ENCODE measurements at regions not wholly inside any gene's neighbourhood (a gene's known extent, or its start where the extent isn't known, plus 50 kb on each side); places are given as distances from the start of the nearest gene placed in this dataset.

GRCh38 chr3:95037927-95038326 lies 975.1 kb downstream of the NSUN3 start:
- no peak for DNase-seq (ENCODE audit: low read depth in 1 of 2, low spot score in 1 of 2)
- no peak overlapping the region for H3K4me3 ChIP-seq
- H3K4me1 ChIP-seq (ENCODE audit: low read depth), result no peaks in the 10 kb centered on the region
- H3K36me3 ChIP-seq, result no peaks in the 10 kb centered on the region
- no peaks in the 10 kb centered on the region for H3K9me3 ChIP-seq (ENCODE audit: low read depth)
- TF ChIP-seq CTCF (IDR thresholded peaks at IDR 0.05; ENCODE audit: low read depth, low read length), result no peak
- H3K27me3 ChIP-seq, result no peaks in the 10 kb centered on the region
- H3K27ac ChIP-seq, result no peak overlapping the region

GRCh38 chr3:95044101-95044500 lies 981.2 kb downstream of the NSUN3 start:
- Histone ChIP-seq H3K4me1 (ENCODE audit: low read depth) (peaks cover 5% of the 10 kb centered on the region), H3K27me3 (no peaks in the 10 kb centered on the region), H3K4me3 (no peak overlapping the region), H3K36me3 (no peaks in the 10 kb centered on the region), H3K27ac (no peak overlapping the region), H3K9me3 (ENCODE audit: low read depth) (no peaks in the 10 kb centered on the region)
- no peak for DNase-seq (ENCODE audit: low read depth in 1 of 2, low spot score in 1 of 2)
- no peak for TF ChIP-seq CTCF (IDR thresholded peaks at IDR 0.05; ENCODE audit: low read depth, low read length)

DNA sequence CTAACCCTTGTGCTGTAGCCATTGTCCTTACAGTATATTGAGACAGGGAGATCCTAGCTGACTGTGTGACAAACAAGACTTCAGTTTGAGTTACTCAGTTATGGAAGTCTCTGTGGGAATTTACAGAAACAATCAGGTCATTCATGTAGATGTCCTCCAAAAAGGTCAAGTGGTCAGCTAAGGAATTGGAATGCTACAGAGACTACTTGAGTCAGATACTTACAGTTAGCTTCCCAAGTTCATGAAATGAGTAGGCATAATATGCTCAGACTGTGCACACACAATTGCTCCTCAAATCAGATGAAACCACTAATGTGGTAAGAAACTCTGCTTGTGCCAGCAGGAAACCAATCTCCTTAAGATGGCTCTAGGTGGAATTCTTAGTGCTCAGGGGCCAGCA lies 985.7 kb downstream of the NSUN3 start:
- Histone ChIP-seq H3K9me3 (ENCODE audit: low read depth) (no peaks in the 10 kb centered on the region), H3K4me3 (no peak overlapping the region), H3K27ac (no peak overlapping the region), H3K4me1 (ENCODE audit: low read depth) (peaks cover 5% of the 10 kb centered on the region), H3K27me3 (no peaks in the 10 kb centered on the region), H3K36me3 (no peaks in the 10 kb centered on the region)
- no peak for TF ChIP-seq CTCF (IDR thresholded peaks at IDR 0.05; ENCODE audit: low read depth, low read length)
- peak in 1 of 2 donors; percentile 26 for DNase-seq (ENCODE audit: low read depth in 1 of 2, low spot score in 1 of 2)

DNA sequence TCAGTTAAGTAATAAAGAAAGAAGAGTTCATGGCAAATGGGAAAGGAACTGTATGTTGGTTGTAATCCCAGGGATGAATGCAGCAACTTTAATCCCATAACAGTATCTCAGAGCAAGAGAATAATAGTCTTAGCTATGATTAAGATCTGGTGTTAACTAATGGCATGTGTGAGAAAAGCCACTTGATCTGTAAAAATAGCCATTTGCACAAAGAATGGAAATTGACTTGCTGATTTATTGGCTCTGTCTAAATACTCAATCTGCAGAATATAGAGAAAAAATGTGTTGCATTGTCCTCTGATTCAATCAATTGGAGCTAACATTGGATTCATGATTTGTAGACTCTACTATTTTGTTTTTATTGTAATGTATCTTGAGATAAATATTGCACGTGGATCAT lies 987.0 kb downstream of the NSUN3 start:
- no peak overlapping the region for H3K27ac ChIP-seq
- H3K4me3 ChIP-seq, result no peak overlapping the region
- H3K9me3 ChIP-seq (ENCODE audit: low read depth), result no peaks in the 10 kb centered on the region
- no peaks in the 10 kb centered on the region for H3K36me3 ChIP-seq
- no peak for TF ChIP-seq CTCF (IDR thresholded peaks at IDR 0.05; ENCODE audit: low read depth, low read length)
- DNase-seq (ENCODE audit: low read depth in 1 of 2, low spot score in 1 of 2), result no peak
- peaks cover 5% of the 10 kb centered on the region for H3K4me1 ChIP-seq (ENCODE audit: low read depth)
- no peaks in the 10 kb centered on the region for H3K27me3 ChIP-seq

- Histone ChIP-seq H3K9me3 (ENCODE audit: low read depth) (no peaks in the 10 kb centered on the region), H3K4me1 (ENCODE audit: low read depth) (peaks cover 7% of the 10 kb centered on the region), H3K27me3 (no peaks in the 10 kb centered on the region), H3K27ac (no peak overlapping the region), H3K4me3 (no peak overlapping the region), H3K36me3 (no peaks in the 10 kb centered on the region)
- TF ChIP-seq CTCF (IDR thresholded peaks at IDR 0.05; ENCODE audit: low read depth, low read length), result no peak
- DNase-seq (ENCODE audit: low read depth in 1 of 2, low spot score in 1 of 2), result no peak
These were observed 992.4 kb downstream of the NSUN3 start for GRCh38 chr3:95055288-95055687.

DNA sequence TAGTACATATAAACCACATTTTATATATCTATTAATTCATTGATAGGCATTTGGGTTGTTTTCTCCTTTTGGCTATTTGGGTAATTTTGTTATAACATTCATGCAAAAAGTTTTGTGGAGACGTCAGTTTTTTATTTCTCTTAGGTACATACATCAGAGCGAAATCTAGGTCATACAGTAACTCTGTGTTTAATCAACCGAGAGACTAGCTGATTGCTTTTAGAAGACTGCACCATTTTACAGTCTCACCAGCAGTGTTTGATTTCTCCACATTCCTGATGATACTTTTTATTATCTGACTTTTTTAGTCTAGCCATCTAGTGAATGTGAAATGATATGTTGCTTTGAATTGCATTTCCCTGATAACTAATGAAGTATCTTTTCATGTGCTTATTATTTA lies 1019.3 kb downstream of the NSUN3 start:
- Histone ChIP-seq H3K36me3 (no peaks in the 10 kb centered on the region), H3K4me1 (ENCODE audit: low read depth) (no peaks in the 10 kb centered on the region), H3K9me3 (ENCODE audit: low read depth) (no peaks in the 10 kb centered on the region), H3K27me3 (no peaks in the 10 kb centered on the region), H3K27ac (no peak overlapping the region), H3K4me3 (no peak overlapping the region)
- no peak for TF ChIP-seq CTCF (IDR thresholded peaks at IDR 0.05; ENCODE audit: low read depth, low read length)
- no peak for DNase-seq (ENCODE audit: low read depth in 1 of 2, low spot score in 1 of 2)

Measured in cardiac muscle cell (in vitro differentiated cells and primary cell).